ENCODE measurements at regions not wholly inside any gene's neighbourhood (a gene's known extent, or its start where the extent isn't known, plus 50 kb on each side); places are given as distances from the start of the nearest gene placed in this dataset.

DNA sequence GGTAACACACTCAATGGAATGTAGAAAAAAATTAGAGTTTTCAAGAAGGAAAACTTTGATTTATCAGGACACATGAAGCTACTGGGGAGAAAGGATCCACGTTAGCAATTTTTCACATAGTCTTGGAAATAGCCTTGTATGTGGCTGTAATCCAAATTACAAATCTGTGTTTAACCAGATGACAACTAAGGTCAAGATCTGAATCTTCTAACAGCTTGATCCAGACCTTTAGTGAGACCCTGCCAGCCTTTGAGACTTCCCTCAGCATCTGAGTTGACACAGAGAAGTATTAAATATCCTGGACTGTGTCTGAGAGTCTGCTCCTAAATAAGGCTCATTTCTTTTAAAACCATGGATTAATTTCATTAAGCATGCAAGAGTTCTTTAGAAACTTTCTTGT, 135.9 kb upstream of the KCNK2 start:
- TF ChIP-seq, protein P1, sequence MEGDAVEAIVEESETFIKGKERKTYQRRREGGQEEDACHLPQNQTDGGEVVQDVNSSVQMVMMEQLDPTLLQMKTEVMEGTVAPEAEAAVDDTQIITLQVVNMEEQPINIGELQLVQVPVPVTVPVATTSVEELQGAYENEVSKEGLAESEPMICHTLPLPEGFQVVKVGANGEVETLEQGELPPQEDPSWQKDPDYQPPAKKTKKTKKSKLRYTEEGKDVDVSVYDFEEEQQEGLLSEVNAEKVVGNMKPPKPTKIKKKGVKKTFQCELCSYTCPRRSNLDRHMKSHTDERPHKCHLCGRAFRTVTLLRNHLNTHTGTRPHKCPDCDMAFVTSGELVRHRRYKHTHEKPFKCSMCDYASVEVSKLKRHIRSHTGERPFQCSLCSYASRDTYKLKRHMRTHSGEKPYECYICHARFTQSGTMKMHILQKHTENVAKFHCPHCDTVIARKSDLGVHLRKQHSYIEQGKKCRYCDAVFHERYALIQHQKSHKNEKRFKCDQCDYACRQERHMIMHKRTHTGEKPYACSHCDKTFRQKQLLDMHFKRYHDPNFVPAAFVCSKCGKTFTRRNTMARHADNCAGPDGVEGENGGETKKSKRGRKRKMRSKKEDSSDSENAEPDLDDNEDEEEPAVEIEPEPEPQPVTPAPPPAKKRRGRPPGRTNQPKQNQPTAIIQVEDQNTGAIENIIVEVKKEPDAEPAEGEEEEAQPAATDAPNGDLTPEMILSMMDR (IDR thresholded peaks at IDR 0.05; ENCODE audit: low read depth, low read length), result no peak
- TF ChIP-seq POLR2A (IDR thresholded peaks at IDR 0.05; ENCODE audit: extremely low read depth, insufficient read length), result no peak
